GM10266 (cell line): ENCODE measurements at regions not wholly inside any gene's neighbourhood (a gene's known extent, or its start where the extent isn't known, plus 50 kb on each side); places are given as distances from the start of the nearest gene placed in this dataset.

Experiments
- DNase-seq: peaks from one replicate; pipeline ENCODE4 v3.0.0; 2012; ENCODE audit errors: extremely low spot score
- CTCF ChIP-seq: IDR thresholded peaks from 2 replicates; pipeline ENCODE4 v1.5.1; 2012; ENCODE audit warnings: mild to moderate bottlenecking, low read depth; ENCODE audit not compliant: control insufficient read depth, insufficient read depth; ENCODE audit errors: missing control alignments

GRCh38 chr9:21669701-21670100 is 132.7 kb upstream of the MTAP start:
- TF ChIP-seq CTCF = no peak
- DNase-seq = no peak

- TF ChIP-seq CTCF = no peak
- DNase-seq = no peak
Measured at GRCh38 chr9:21670374-21670773, 132.1 kb upstream of the MTAP start.

- TF ChIP-seq CTCF = no peak
- no peak for DNase-seq
Measured at GRCh38 chr9:21672140-21672539, 130.3 kb upstream of the MTAP start.

GRCh38 chr9:21672761-21673160 is 129.7 kb upstream of the MTAP start:
- DNase-seq = no peak
- TF ChIP-seq CTCF = no peak

GRCh38 chr9:21674894-21675293 is 127.5 kb upstream of the MTAP start:
- no peak for DNase-seq
- TF ChIP-seq CTCF = no peak

- DNase-seq = no peak
- no peak for TF ChIP-seq CTCF
Measured at GRCh38 chr9:21677387-21677786, 125.0 kb upstream of the MTAP start.

GRCh38 chr9:21677834-21678233 is 124.6 kb upstream of the MTAP start:
- no peak for TF ChIP-seq CTCF
- DNase-seq = no peak
